GM21717 (cell line): ENCODE measurements at regions not wholly inside any gene's neighbourhood (a gene's known extent, or its start where the extent isn't known, plus 50 kb on each side); places are given as distances from the start of the nearest gene placed in this dataset.
"Not testable (repeated sequence)": the region's sequence is repeated elsewhere in the genome, so short reads cannot be mapped to it uniquely, and the experiment has no call there.

Experiments used
- ATAC-seq: cut with Tn5 transposase; IDR thresholded peaks from one replicate; pipeline ENCODE4 v1.9.1; 2021; ENCODE audit warnings: mild to moderate bottlenecking, moderate library complexity; ENCODE audit not compliant: unreplicated experiment

GRCh38 chr12:46982629-46983392, 96.6 kb upstream of the PCED1B start:
- no peak for ATAC-seq

- ATAC-seq, result no peak
These were observed 96.0 kb upstream of the PCED1B start for GRCh38 chr12:46983393-46983793.

- ATAC-seq, result peak; percentile 70
These were observed 95.2 kb upstream of the PCED1B start for GRCh38 chr12:46983959-46984841.

GRCh38 chr12:46985816-46986215, 93.6 kb upstream of the PCED1B start:
- ATAC-seq, result no peak

- ATAC-seq, result not testable (repeated sequence)
These were observed 91.3 kb upstream of the PCED1B start for GRCh38 chr12:46988122-46988521.

- ATAC-seq, result no peak
These were observed 89.2 kb upstream of the PCED1B start for GRCh38 chr12:46990211-46990610.

- ATAC-seq, result not testable (repeated sequence)
These were observed 87.4 kb upstream of the PCED1B start for GRCh38 chr12:46992051-46992450.

- ATAC-seq, result no peak
These were observed 80.5 kb upstream of the PCED1B start for GRCh38 chr12:46998811-46999368.

- ATAC-seq, result no peak
These were observed 74.8 kb upstream of the PCED1B start for GRCh38 chr12:47004634-47005033.

GRCh38 chr12:47007048-47007447, 72.4 kb upstream of the PCED1B start:
- no peak for ATAC-seq

GRCh38 chr12:47012552-47012951, 66.9 kb upstream of the PCED1B start:
- no peak for ATAC-seq

GRCh38 chr12:47014474-47014873, 64.9 kb upstream of the PCED1B start:
- no peak for ATAC-seq

- no peak for ATAC-seq
These were observed 64.0 kb upstream of the PCED1B start for GRCh38 chr12:47015381-47015780.

GRCh38 chr12:47017041-47017713, 62.2 kb upstream of the PCED1B start:
- ATAC-seq, result no peak

GRCh38 chr12:47017901-47018475, 61.4 kb upstream of the PCED1B start:
- ATAC-seq, result no peak

GRCh38 chr12:47020211-47020821, 59.1 kb upstream of the PCED1B start:
- no peak for ATAC-seq

GRCh38 chr12:47021298-47021697, 58.1 kb upstream of the PCED1B start:
- ATAC-seq, result no peak

- no peak for ATAC-seq
These were observed 57.1 kb upstream of the PCED1B start for GRCh38 chr12:47022296-47022695.

- ATAC-seq, result no peak
These were observed 56.1 kb upstream of the PCED1B start for GRCh38 chr12:47023311-47023710.

- ATAC-seq, result no peak
These were observed 55.5 kb upstream of the PCED1B start for GRCh38 chr12:47023953-47024352.
